OCI-LY3 (cell line): ENCODE measurements at regions not wholly inside any gene's neighbourhood (a gene's known extent, or its start where the extent isn't known, plus 50 kb on each side); places are given as distances from the start of the nearest gene placed in this dataset.

Experiments
- H2AFZ ChIP-seq: fragments of 200-600, 300-600 bp; shearing (Covaris generic); 2 replicates; pipeline ENCODE4 v1.6.0; 2014; ENCODE audit warnings: antibody characterized with exemption, low read depth, low read length
- H3K27ac ChIP-seq: fragments of 200-600, 300-600 bp; sonication (generic); 2 replicates; pipeline ENCODE4 v1.5.1; 2014; ENCODE audit warnings: mild to moderate bottlenecking, low read length, moderate library complexity, mixed read lengths
- H3K27me3 ChIP-seq: fragments of 200-600, 300-600 bp; sonication (generic); 2 replicates; pipeline ENCODE4 v1.6.1; 2014; ENCODE audit warnings: low read depth, low read length, mixed read lengths
- H3K36me3 ChIP-seq: fragments of 200-600, 300-600 bp; sonication (generic); replicated peaks from 2 replicates; pipeline ENCODE3; 2014; ENCODE audit warnings: low read depth, low read length, mixed read lengths
- H3K4me1 ChIP-seq: fragments of 300-600, 200-600 bp; sonication (generic); 2 replicates; pipeline ENCODE4 v1.6.1; 2014; ENCODE audit warnings: low read length, mixed read lengths
- H3K4me2 ChIP-seq: fragments of 200-600, 300-600 bp; sonication (generic); 2 replicates; pipeline ENCODE4 v1.6.1; 2014; ENCODE audit warnings: low read length, mixed read lengths
- H3K4me3 ChIP-seq: fragments of 300-600, 200-600 bp; sonication (generic); 2 replicates; pipeline ENCODE4 v1.5.1; 2014; ENCODE audit warnings: antibody characterized with exemption, mild to moderate bottlenecking, low read length, moderate library complexity
- H3K79me2 ChIP-seq: fragments of 300-600, 200-600 bp; shearing (Covaris generic); 2 replicates; pipeline ENCODE4 v1.6.1; 2014; ENCODE audit warnings: mild to moderate bottlenecking, low read length, mixed read lengths
- H3K9ac ChIP-seq: fragments of 300-600, 200-600 bp; shearing (Covaris generic); 2 replicates; pipeline ENCODE4 v1.6.0; 2014; ENCODE audit warnings: mild to moderate bottlenecking, low read length, moderate library complexity
- H3K9me3 ChIP-seq: fragments of 200-600, 300-600 bp; shearing (Covaris generic); 2 replicates; pipeline ENCODE4 v1.6.1; 2014; ENCODE audit warnings: low read length, mixed read lengths; ENCODE audit not compliant: insufficient read depth
- H4K20me1 ChIP-seq: fragments of 200-600, 300-600 bp; sonication (generic); 2 replicates; pipeline ENCODE4 v1.6.1; 2016; ENCODE audit warnings: low read length, mixed read lengths; ENCODE audit not compliant: insufficient read depth
- CTCF ChIP-seq: fragments of 200-600, 300-600 bp; sonication (generic); IDR thresholded peaks from 2 replicates; pipeline ENCODE4 v1.5.1; 2014; ENCODE audit warnings: antibody characterized with exemption, low read length, low read depth
- EZH2phosphoT487 ChIP-seq: fragments of 200-600 bp; shearing (Covaris generic); IDR thresholded peaks from 2 replicates; pipeline ENCODE4 v1.6.1; 2018; ENCODE audit warnings: antibody characterized with exemption, mixed run types, low read depth

- H3K36me3 ChIP-seq = no peaks in the 10 kb centered on the region
- no peaks in the 10 kb centered on the region for H3K27me3 ChIP-seq
- H3K4me3 ChIP-seq = no peak overlapping the region
- H3K9ac ChIP-seq = no peak overlapping the region
- TF ChIP-seq EZH2phosphoT487 = no peak
- no peak for TF ChIP-seq CTCF
- no peak overlapping the region for H3K4me2 ChIP-seq
- H3K27ac ChIP-seq = no peak overlapping the region
- no peaks in the 10 kb centered on the region for H4K20me1 ChIP-seq
- no peaks in the 10 kb centered on the region for H3K4me1 ChIP-seq
- H2AFZ ChIP-seq = peak overlapping the region; percentile 28; the same call in 1 of the 2 replicates
- H3K79me2 ChIP-seq = no peaks in the 10 kb centered on the region
- H3K9me3 ChIP-seq = no peaks in the 10 kb centered on the region
These were observed 1540.0 kb upstream of the PABPC4L start for GRCh38 chr4:135741583-135741982.

- no peaks in the 10 kb centered on the region for H3K4me1 ChIP-seq
- no peak overlapping the region for H3K4me3 ChIP-seq
- no peak overlapping the region for H2AFZ ChIP-seq
- no peaks in the 10 kb centered on the region for H3K9me3 ChIP-seq
- no peak for TF ChIP-seq EZH2phosphoT487
- no peak for TF ChIP-seq CTCF
- H3K4me2 ChIP-seq = no peak overlapping the region
- no peaks in the 10 kb centered on the region for H3K27me3 ChIP-seq
- no peak overlapping the region for H3K27ac ChIP-seq
- no peak overlapping the region for H3K9ac ChIP-seq
- no peaks in the 10 kb centered on the region for H3K79me2 ChIP-seq
- no peaks in the 10 kb centered on the region for H4K20me1 ChIP-seq
- no peaks in the 10 kb centered on the region for H3K36me3 ChIP-seq
These were observed 1537.8 kb upstream of the PABPC4L start for GRCh38 chr4:135739354-135739753.

GRCh38 chr4:135735512-135735911, 1533.9 kb upstream of the PABPC4L start:
- Histone ChIP-seq H2AFZ (no peak overlapping the region), H3K9ac (no peak overlapping the region), H3K4me1 (peaks cover 11% of the 10 kb centered on the region), H3K27ac (no peak overlapping the region), H3K4me2 (no peak overlapping the region), H3K9me3 (no peaks in the 10 kb centered on the region), H3K27me3 (no peaks in the 10 kb centered on the region), H3K36me3 (no peaks in the 10 kb centered on the region), H4K20me1 (no peaks in the 10 kb centered on the region), H3K79me2 (no peaks in the 10 kb centered on the region), H3K4me3 (no peak overlapping the region)
- TF ChIP-seq EZH2phosphoT487 = no peak
- no peak for TF ChIP-seq CTCF

- Histone ChIP-seq H3K27me3 (no peaks in the 10 kb centered on the region), H3K9me3 (no peaks in the 10 kb centered on the region), H3K36me3 (no peaks in the 10 kb centered on the region), H2AFZ (no peak overlapping the region), H3K4me3 (no peak overlapping the region), H4K20me1 (no peaks in the 10 kb centered on the region), H3K27ac (no peak overlapping the region), H3K4me1 (peaks cover 11% of the 10 kb centered on the region), H3K9ac (no peak overlapping the region), H3K79me2 (no peaks in the 10 kb centered on the region), H3K4me2 (no peak overlapping the region)
- TF ChIP-seq CTCF (no peak), EZH2phosphoT487 (no peak)
These were observed 1530.9 kb upstream of the PABPC4L start for GRCh38 chr4:135732448-135732847.
